Lower lobe of right lung (tissue), 2 donors: ENCODE measurements at regions not wholly inside any gene's neighbourhood (a gene's known extent, or its start where the extent isn't known, plus 50 kb on each side); places are given as distances from the start of the nearest gene placed in this dataset.

ENCODE experiments used
- ATAC-seq, 2 donors: fragments of 200-7000 bp; cut with Tn5 transposase; one replicate each; pipeline ENCODE4 v1.9.1; 2020 to 2022; ENCODE audit warnings: mild to moderate bottlenecking in 2 of 2, moderate library complexity in 2 of 2
- DNase-seq: peaks from one replicate; pipeline ENCODE4 v3.0.0-alpha.2; 2020
- H3K27ac ChIP-seq: fragments of 200-600 bp; one replicate; pipeline ENCODE4 v1.8.0; 2022
- H3K27me3 ChIP-seq: fragments of 200-600 bp; one replicate; pipeline ENCODE4 v1.8.0; 2022; ENCODE audit warnings: low read depth
- H3K36me3 ChIP-seq: fragments of 200-600 bp; one replicate; pipeline ENCODE4 v1.8.0; 2022; ENCODE audit warnings: mild to moderate bottlenecking
- H3K4me1 ChIP-seq: fragments of 200-600 bp; one replicate; pipeline ENCODE4 v1.8.0; 2022
- H3K4me3 ChIP-seq: fragments of 200-600 bp; one replicate; pipeline ENCODE4 v1.8.0; 2022; ENCODE audit warnings: mild to moderate bottlenecking
- H3K9me3 ChIP-seq: fragments of 200-600 bp; one replicate; pipeline ENCODE4 v1.8.0; 2022
- intact Hi-C: fragments of 100-400 bp; cut with DNase I; formaldehyde crosslinking; loops from one replicate; pipeline ENCODE4 v1.11.0; 2022
- TF ChIP-seq, protein P1 (sequence below): fragments of 200-600 bp; IDR thresholded peaks from one replicate; pipeline ENCODE4 v1.8.0; 2022; ENCODE audit warnings: antibody characterized with exemption, mild to moderate bottlenecking
- donor health status: DM: no; HTN: yes; CAD: no; lungs with severe emphysema.

DNA sequence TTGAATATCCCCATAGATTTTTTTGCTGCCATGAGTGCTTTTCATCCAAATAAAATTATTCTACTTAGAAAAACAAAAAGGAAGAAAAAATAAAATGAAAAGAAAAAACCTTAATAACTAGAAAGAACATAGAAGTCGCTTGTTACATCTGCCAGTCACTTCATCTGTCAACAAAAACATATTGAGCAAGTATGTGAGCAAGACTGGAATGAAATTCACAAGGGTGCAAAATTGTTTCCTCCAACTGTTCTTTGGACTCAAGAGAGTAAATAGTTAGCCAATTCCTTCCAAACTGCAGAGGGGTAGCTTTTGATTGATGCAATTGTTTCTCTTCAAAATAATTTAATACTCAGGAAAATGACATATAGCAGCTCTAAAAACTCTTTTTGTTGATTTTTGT lies 336.3 kb upstream of the CDH7 start:
- no peak for DNase-seq
- H3K27me3 ChIP-seq: no peaks in the 10 kb centered on the region
- intact Hi-C loops: no loop called here
- ATAC-seq: no peak
- no peaks in the 10 kb centered on the region for H3K36me3 ChIP-seq
- no peak overlapping the region for H3K27ac ChIP-seq
- TF ChIP-seq, protein P1, sequence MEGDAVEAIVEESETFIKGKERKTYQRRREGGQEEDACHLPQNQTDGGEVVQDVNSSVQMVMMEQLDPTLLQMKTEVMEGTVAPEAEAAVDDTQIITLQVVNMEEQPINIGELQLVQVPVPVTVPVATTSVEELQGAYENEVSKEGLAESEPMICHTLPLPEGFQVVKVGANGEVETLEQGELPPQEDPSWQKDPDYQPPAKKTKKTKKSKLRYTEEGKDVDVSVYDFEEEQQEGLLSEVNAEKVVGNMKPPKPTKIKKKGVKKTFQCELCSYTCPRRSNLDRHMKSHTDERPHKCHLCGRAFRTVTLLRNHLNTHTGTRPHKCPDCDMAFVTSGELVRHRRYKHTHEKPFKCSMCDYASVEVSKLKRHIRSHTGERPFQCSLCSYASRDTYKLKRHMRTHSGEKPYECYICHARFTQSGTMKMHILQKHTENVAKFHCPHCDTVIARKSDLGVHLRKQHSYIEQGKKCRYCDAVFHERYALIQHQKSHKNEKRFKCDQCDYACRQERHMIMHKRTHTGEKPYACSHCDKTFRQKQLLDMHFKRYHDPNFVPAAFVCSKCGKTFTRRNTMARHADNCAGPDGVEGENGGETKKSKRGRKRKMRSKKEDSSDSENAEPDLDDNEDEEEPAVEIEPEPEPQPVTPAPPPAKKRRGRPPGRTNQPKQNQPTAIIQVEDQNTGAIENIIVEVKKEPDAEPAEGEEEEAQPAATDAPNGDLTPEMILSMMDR: no peak
- H3K4me3 ChIP-seq: no peak overlapping the region
- H3K4me1 ChIP-seq: no peaks in the 10 kb centered on the region
- no peaks in the 10 kb centered on the region for H3K9me3 ChIP-seq

DNA sequence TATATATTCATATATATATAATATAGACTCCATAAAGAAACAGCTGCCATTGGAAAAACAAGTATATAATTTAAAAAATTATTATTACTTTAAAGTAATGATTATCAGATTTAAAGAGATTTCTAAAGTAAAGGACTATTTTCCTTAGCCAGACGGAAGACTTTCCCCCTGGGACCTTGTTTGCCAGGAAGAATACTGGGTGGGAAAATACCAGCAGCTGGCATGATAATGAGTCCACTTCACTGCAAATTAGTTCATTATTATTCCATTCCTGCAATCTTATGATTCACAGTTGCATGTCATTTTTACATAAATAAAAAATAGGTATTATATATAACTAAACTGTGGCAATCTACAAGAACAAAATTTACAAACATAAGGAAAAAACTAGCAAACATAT lies 339.8 kb upstream of the CDH7 start:
- Histone ChIP-seq H3K4me3 (no peak overlapping the region), H3K4me1 (no peaks in the 10 kb centered on the region), H3K27me3 (no peaks in the 10 kb centered on the region), H3K9me3 (no peaks in the 10 kb centered on the region), H3K36me3 (no peaks in the 10 kb centered on the region), H3K27ac (no peak overlapping the region)
- ATAC-seq (no peak), DNase-seq (no peak)
- intact Hi-C loops: no loop called here
- TF ChIP-seq, protein P1: no peak

DNA sequence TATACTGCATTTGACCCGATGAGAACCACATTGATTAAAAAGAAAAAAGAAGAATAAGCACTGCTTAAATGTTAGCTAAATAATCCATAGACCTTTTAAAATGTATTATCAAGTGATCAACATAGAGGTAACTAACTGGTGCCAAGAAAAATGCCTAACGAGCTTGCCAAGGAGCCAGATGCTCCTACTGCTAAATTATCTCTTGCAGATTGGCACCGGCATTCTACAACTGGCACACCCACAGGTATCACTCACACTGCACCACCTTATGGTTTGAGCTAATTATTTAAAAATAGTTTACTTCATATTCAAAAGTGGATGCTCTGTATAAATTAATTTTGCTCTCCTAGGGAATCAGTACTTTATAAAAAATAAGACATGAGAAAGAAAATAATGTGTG lies 341.6 kb upstream of the CDH7 start:
- Histone ChIP-seq H3K36me3 (no peaks in the 10 kb centered on the region), H3K27ac (no peak overlapping the region), H3K9me3 (no peaks in the 10 kb centered on the region), H3K4me1 (no peaks in the 10 kb centered on the region), H3K4me3 (no peak overlapping the region), H3K27me3 (no peaks in the 10 kb centered on the region)
- intact Hi-C loops: no loop called here
- no peak for DNase-seq
- TF ChIP-seq, protein P1: no peak
- ATAC-seq: no peak

DNA sequence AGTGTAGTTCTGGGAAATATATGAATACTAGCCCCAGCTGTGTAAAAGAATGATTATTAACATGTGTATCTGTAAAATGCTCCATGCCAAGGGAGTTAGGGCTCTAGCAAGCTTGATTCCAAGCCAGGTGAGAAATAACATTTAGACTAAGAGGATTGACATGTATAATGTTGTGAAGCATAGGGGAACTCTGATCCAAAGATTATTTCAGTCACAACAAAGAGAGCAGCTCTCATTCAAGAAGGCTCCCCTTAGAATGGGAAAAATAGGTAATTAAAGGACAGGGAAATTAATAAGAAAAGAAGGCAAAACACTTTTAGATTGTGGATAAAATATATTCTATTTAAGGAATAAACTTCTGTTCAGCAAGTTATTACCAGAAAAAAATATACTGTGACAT lies 347.3 kb upstream of the CDH7 start:
- intact Hi-C loops: no loop called here
- Histone ChIP-seq H3K9me3 (no peaks in the 10 kb centered on the region), H3K27ac (no peak overlapping the region), H3K27me3 (no peaks in the 10 kb centered on the region), H3K4me1 (no peaks in the 10 kb centered on the region), H3K4me3 (no peak overlapping the region), H3K36me3 (no peaks in the 10 kb centered on the region)
- TF ChIP-seq, protein P1: no peak
- DNase-seq (no peak), ATAC-seq (no peak)

DNA sequence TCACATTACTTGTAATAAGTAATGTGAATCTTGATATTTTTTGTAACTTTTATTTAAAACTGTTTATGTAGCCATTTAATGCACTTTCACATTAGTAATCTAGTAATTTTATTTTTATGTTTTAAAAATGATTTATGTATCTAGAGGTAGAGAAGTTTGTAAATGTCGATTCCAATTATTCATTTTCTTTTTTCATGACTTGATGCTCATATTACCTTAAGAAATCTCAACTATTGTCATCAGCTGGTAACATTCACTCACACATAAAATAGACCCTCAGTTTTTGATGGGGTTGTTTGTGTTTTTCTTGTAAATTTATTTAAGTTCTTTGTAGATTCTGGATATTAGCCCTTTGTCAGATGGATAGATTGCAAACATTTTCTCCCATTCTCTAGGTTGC lies 351.7 kb upstream of the CDH7 start:
- no peaks in the 10 kb centered on the region for H3K4me1 ChIP-seq
- TF ChIP-seq, protein P1: no peak
- intact Hi-C loops: no loop called here
- no peak overlapping the region for H3K4me3 ChIP-seq
- H3K27ac ChIP-seq: no peak overlapping the region
- ATAC-seq (no peak), DNase-seq (no peak)
- no peaks in the 10 kb centered on the region for H3K27me3 ChIP-seq
- no peaks in the 10 kb centered on the region for H3K36me3 ChIP-seq
- no peaks in the 10 kb centered on the region for H3K9me3 ChIP-seq
